ENCODE measurements at regions not wholly inside any gene's neighbourhood (a gene's known extent, or its start where the extent isn't known, plus 50 kb on each side); places are given as distances from the start of the nearest gene placed in this dataset.

GRCh38 chr1:38238294-38238693, 191.7 kb upstream of the POU3F1 start:
- H3K9me3 ChIP-seq (replicated peaks; ENCODE audit: control insufficient read depth, insufficient read depth, low read length) = no peaks in the 10 kb centered on the region
- BruUV-seq (replicated peaks) = no TSS peak
- no peaks in the 10 kb centered on the region for H3K79me2 ChIP-seq (ENCODE audit: control insufficient read depth, insufficient read depth, low read length)
- CTCF ChIA-PET = no interaction called here
- DNase-seq (ENCODE audit: low read depth, low spot score) = no peak
- no peak overlapping the region for H3K4me2 ChIP-seq (ENCODE audit: insufficient read depth, low read length)
- H2AFZ ChIP-seq (ENCODE audit: low read depth, low read length) = no peak overlapping the region
- dilution Hi-C loops (cut with MboI; ENCODE audit: extremely low pct_ligation_motif_present, low sequenced_read_pairs) = no loop called here
- no peaks in the 10 kb centered on the region for H3K4me1 ChIP-seq (ENCODE audit: control insufficient read depth, extremely low read depth, insufficient read depth, low read length)
- intact Hi-C loops (cut with micrococcal nuclease) = no loop called here
- POLR2A ChIA-PET = no interaction called here
- no peaks in the 10 kb centered on the region for H3K36me3 ChIP-seq (ENCODE audit: control insufficient read depth in 2 of 2, extremely low read depth in 1 of 2, insufficient read depth in 2 of 2, low read length in 2 of 2)
- H3K9me1 ChIP-seq (replicated peaks; ENCODE audit: control insufficient read depth, extremely low read depth, insufficient read depth, low read length) = no peaks in the 10 kb centered on the region
- no peak overlapping the region for H3K4me3 ChIP-seq (replicated peaks in 1 of 3; ENCODE audit: insufficient read depth in 1 of 3, low read depth in 1 of 3, low read length in 3 of 3)
- H3K27me3 ChIP-seq (ENCODE audit: control insufficient read depth in 2 of 2, insufficient read depth in 2 of 2, low read length in 2 of 2) = peaks cover 0 to 12% of the 10 kb centered on the region in 2 experiments
- H3K27ac ChIP-seq (ENCODE audit: insufficient read depth, low read depth, low read length) = no peak overlapping the region
- H4K20me1 ChIP-seq (replicated peaks; ENCODE audit: control insufficient read depth, extremely low read depth, insufficient read depth, low read length) = no peaks in the 10 kb centered on the region
- TF ChIP-seq, protein P1, sequence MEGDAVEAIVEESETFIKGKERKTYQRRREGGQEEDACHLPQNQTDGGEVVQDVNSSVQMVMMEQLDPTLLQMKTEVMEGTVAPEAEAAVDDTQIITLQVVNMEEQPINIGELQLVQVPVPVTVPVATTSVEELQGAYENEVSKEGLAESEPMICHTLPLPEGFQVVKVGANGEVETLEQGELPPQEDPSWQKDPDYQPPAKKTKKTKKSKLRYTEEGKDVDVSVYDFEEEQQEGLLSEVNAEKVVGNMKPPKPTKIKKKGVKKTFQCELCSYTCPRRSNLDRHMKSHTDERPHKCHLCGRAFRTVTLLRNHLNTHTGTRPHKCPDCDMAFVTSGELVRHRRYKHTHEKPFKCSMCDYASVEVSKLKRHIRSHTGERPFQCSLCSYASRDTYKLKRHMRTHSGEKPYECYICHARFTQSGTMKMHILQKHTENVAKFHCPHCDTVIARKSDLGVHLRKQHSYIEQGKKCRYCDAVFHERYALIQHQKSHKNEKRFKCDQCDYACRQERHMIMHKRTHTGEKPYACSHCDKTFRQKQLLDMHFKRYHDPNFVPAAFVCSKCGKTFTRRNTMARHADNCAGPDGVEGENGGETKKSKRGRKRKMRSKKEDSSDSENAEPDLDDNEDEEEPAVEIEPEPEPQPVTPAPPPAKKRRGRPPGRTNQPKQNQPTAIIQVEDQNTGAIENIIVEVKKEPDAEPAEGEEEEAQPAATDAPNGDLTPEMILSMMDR (IDR thresholded peaks at IDR 0.05; ENCODE audit: extremely low read depth in 1 of 2, insufficient read depth in 1 of 2, low read depth in 1 of 2, low read length in 2 of 2) = no peak
- TF ChIP-seq MYC (IDR thresholded peaks at IDR 0.05; ENCODE audit: low read depth, low read length) = no peak
- TF ChIP-seq FOS (IDR thresholded peaks at IDR 0.05; ENCODE audit: borderline replicate concordance, insufficient read depth, low read length) = no peak
- TF ChIP-seq POLR2AphosphoS5 (IDR thresholded peaks at IDR 0.05; ENCODE audit: insufficient read depth, low read depth, low read length) = no peak
- no peak for TF ChIP-seq EZH2 (IDR thresholded peaks at IDR 0.05; ENCODE audit: borderline replicate concordance, low read depth, low read length, severe bottlenecking)
- H3K9ac ChIP-seq (replicated peaks; ENCODE audit: extremely low read depth, insufficient read depth, low read length) = no peak overlapping the region
- FAIRE-seq = no peak

GRCh38 chr1:38235705-38236104, 189.1 kb upstream of the POU3F1 start:
- dilution Hi-C loops (cut with MboI; ENCODE audit: extremely low pct_ligation_motif_present, low sequenced_read_pairs) (no loop called here), intact Hi-C loops (cut with micrococcal nuclease) (no loop called here)
- BruUV-seq (replicated peaks) = no TSS peak
- FAIRE-seq (no peak), DNase-seq (ENCODE audit: low read depth, low spot score) (no peak)
- no peaks in the 10 kb centered on the region for H3K9me1 ChIP-seq (replicated peaks; ENCODE audit: control insufficient read depth, extremely low read depth, insufficient read depth, low read length)
- H3K79me2 ChIP-seq (ENCODE audit: control insufficient read depth, insufficient read depth, low read length) = no peaks in the 10 kb centered on the region
- H3K4me2 ChIP-seq (ENCODE audit: insufficient read depth, low read length) = no peak overlapping the region
- H3K9me3 ChIP-seq (replicated peaks; ENCODE audit: control insufficient read depth, insufficient read depth, low read length) = no peaks in the 10 kb centered on the region
- H3K9ac ChIP-seq (replicated peaks; ENCODE audit: extremely low read depth, insufficient read depth, low read length) = no peak overlapping the region
- peaks cover 6% of the 10 kb centered on the region in 2 experiments for H3K27me3 ChIP-seq (ENCODE audit: control insufficient read depth in 2 of 2, insufficient read depth in 2 of 2, low read length in 2 of 2)
- H3K27ac ChIP-seq (ENCODE audit: insufficient read depth, low read depth, low read length) = no peak overlapping the region
- no peaks in the 10 kb centered on the region for H3K4me1 ChIP-seq (ENCODE audit: control insufficient read depth, extremely low read depth, insufficient read depth, low read length)
- H2AFZ ChIP-seq (ENCODE audit: low read depth, low read length) = no peak overlapping the region
- ChIA-PET POLR2A (no interaction called here), CTCF (no interaction called here)
- no peaks in the 10 kb centered on the region for H4K20me1 ChIP-seq (replicated peaks; ENCODE audit: control insufficient read depth, extremely low read depth, insufficient read depth, low read length)
- no peak for TF ChIP-seq FOS (IDR thresholded peaks at IDR 0.05; ENCODE audit: borderline replicate concordance, insufficient read depth, low read length)
- H3K36me3 ChIP-seq (ENCODE audit: control insufficient read depth in 2 of 2, extremely low read depth in 1 of 2, insufficient read depth in 2 of 2, low read length in 2 of 2) = no peaks in the 10 kb centered on the region
- H3K4me3 ChIP-seq (replicated peaks in 1 of 3; ENCODE audit: insufficient read depth in 1 of 3, low read depth in 1 of 3, low read length in 3 of 3) = no peak overlapping the region
